ENCODE measurements at regions not wholly inside any gene's neighbourhood (a gene's known extent, or its start where the extent isn't known, plus 50 kb on each side); places are given as distances from the start of the nearest gene placed in this dataset.

DNA sequence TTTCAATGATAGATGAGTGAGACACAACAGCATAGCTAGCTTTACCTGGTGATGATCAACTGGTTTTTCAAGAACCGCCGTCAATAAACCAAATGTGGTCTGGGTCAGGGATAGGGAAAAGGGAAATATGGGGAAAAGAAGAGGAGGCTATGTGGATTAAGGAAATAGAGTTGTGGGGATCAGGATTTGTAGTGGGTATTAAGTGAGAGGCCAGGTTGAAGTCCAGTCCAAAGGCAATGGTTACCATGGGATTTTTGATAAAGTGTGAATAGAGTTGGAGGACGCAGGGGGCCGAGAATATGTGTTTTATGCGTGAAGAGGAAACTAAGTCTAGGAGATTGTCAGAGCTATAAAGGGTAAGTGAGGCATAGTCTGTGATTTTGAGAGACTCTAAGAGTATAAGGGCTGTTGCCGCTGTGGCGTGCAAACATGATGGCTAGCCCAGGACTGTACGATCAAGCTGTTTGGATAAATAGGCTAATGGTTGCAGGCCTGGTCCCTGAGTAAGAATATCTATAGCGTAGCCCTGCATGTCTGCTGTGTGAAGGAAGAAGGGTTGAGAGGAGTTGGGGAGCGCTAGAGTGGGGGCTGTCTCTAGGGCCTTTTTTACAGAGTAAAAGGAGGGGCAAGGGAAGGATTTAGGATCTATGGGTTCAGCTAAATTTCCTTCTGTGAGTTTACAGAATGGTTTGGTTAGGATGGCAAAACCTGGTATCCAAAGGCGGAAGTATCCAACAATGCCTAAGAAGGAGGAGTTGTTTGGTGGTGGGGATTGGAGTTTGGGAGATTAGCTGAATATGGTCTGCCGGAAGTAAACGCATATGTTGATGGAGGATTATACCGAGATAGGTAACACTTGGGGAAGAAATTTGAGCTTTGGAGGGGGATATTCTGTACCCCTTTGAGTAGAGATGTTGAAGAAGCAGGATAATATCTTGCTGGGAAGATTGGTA lies 749.7 kb upstream of the ADGRB3 start (continued):
- TF ChIP-seq, protein P1, sequence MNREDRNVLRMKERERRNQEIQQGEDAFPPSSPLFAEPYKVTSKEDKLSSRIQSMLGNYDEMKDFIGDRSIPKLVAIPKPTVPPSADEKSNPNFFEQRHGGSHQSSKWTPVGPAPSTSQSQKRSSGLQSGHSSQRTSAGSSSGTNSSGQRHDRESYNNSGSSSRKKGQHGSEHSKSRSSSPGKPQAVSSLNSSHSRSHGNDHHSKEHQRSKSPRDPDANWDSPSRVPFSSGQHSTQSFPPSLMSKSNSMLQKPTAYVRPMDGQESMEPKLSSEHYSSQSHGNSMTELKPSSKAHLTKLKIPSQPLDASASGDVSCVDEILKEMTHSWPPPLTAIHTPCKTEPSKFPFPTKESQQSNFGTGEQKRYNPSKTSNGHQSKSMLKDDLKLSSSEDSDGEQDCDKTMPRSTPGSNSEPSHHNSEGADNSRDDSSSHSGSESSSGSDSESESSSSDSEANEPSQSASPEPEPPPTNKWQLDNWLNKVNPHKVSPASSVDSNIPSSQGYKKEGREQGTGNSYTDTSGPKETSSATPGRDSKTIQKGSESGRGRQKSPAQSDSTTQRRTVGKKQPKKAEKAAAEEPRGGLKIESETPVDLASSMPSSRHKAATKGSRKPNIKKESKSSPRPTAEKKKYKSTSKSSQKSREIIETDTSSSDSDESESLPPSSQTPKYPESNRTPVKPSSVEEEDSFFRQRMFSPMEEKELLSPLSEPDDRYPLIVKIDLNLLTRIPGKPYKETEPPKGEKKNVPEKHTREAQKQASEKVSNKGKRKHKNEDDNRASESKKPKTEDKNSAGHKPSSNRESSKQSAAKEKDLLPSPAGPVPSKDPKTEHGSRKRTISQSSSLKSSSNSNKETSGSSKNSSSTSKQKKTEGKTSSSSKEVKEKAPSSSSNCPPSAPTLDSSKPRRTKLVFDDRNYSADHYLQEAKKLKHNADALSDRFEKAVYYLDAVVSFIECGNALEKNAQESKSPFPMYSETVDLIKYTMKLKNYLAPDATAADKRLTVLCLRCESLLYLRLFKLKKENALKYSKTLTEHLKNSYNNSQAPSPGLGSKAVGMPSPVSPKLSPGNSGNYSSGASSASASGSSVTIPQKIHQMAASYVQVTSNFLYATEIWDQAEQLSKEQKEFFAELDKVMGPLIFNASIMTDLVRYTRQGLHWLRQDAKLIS (CRISPR knock-in tag; IDR thresholded peaks at IDR 0.05): no peak; the same call in 1 of the 2 replicates
- TF ChIP-seq SRSF1 (IDR thresholded peaks at IDR 0.05; ENCODE audit: low read depth, low read length): no peak
- no peak for TF ChIP-seq GTF2A2 (tag; IDR thresholded peaks at IDR 0.05)
- TF ChIP-seq, protein P2, sequence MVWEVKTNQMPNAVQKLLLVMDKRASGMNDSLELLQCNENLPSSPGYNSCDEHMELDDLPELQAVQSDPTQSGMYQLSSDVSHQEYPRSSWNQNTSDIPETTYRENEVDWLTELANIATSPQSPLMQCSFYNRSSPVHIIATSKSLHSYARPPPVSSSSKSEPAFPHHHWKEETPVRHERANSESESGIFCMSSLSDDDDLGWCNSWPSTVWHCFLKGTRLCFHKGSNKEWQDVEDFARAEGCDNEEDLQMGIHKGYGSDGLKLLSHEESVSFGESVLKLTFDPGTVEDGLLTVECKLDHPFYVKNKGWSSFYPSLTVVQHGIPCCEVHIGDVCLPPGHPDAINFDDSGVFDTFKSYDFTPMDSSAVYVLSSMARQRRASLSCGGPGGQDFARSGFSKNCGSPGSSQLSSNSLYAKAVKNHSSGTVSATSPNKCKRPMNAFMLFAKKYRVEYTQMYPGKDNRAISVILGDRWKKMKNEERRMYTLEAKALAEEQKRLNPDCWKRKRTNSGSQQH (CRISPR knock-in tag; IDR thresholded peaks at IDR 0.05): peak; percentile 68; the same call in 1 of the 2 replicates
- TF ChIP-seq, protein P3, sequence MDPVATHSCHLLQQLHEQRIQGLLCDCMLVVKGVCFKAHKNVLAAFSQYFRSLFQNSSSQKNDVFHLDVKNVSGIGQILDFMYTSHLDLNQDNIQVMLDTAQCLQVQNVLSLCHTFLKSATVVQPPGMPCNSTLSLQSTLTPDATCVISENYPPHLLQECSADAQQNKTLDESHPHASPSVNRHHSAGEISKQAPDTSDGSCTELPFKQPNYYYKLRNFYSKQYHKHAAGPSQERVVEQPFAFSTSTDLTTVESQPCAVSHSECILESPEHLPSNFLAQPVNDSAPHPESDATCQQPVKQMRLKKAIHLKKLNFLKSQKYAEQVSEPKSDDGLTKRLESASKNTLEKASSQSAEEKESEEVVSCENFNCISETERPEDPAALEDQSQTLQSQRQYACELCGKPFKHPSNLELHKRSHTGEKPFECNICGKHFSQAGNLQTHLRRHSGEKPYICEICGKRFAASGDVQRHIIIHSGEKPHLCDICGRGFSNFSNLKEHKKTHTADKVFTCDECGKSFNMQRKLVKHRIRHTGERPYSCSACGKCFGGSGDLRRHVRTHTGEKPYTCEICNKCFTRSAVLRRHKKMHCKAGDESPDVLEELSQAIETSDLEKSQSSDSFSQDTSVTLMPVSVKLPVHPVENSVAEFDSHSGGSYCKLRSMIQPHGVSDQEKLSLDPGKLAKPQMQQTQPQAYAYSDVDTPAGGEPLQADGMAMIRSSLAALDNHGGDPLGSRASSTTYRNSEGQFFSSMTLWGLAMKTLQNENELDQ (CRISPR knock-in tag; IDR thresholded peaks at IDR 0.05; ENCODE audit: borderline replicate concordance): no peak
- TF ChIP-seq ZNF561 (CRISPR knock-in tag; conservative IDR thresholded peaks at IDR 0.05): no peak
- TF ChIP-seq SMAD1 (IDR thresholded peaks at IDR 0.05; ENCODE audit: low read depth, low read length, partially characterized antibody): peak; percentile 13
- 0 out of 4 replicates have a peak, but pooled peaks of 1 of the 2 experiments have one; percentile 2 for TF ChIP-seq TBL1XR1 (IDR thresholded peaks at IDR 0.05; ENCODE audit: low read length in 2 of 2)
- TF ChIP-seq, protein P4, sequence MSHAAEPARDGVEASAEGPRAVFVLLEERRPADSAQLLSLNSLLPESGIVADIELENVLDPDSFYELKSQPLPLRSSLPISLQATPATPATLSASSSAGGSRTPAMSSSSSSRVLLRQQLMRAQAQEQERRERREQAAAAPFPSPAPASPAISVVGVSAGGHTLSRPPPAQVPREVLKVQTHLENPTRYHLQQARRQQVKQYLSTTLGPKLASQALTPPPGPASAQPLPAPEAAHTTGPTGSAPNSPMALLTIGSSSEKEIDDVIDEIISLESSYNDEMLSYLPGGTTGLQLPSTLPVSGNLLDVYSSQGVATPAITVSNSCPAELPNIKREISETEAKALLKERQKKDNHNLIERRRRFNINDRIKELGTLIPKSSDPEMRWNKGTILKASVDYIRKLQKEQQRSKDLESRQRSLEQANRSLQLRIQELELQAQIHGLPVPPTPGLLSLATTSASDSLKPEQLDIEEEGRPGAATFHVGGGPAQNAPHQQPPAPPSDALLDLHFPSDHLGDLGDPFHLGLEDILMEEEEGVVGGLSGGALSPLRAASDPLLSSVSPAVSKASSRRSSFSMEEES (CRISPR knock-in tag; IDR thresholded peaks at IDR 0.05): no peak
- TF ChIP-seq, protein P5, sequence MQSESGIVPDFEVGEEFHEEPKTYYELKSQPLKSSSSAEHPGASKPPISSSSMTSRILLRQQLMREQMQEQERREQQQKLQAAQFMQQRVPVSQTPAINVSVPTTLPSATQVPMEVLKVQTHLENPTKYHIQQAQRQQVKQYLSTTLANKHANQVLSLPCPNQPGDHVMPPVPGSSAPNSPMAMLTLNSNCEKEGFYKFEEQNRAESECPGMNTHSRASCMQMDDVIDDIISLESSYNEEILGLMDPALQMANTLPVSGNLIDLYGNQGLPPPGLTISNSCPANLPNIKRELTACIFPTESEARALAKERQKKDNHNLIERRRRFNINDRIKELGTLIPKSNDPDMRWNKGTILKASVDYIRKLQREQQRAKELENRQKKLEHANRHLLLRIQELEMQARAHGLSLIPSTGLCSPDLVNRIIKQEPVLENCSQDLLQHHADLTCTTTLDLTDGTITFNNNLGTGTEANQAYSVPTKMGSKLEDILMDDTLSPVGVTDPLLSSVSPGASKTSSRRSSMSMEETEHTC (IDR thresholded peaks at IDR 0.05): no peak
- TF ChIP-seq HMG20A (CRISPR knock-in tag; conservative IDR thresholded peaks at IDR 0.05): no peak
- TF ChIP-seq NFIX (CRISPR knock-in tag; IDR thresholded peaks at IDR 0.05; ENCODE audit: low read depth): no peak
- no peak for TF ChIP-seq FOXK1 (CRISPR knock-in tag; IDR thresholded peaks at IDR 0.05; ENCODE audit: borderline replicate concordance)
- TF ChIP-seq IFI16 (CRISPR knock-in tag; IDR thresholded peaks at IDR 0.05): no peak
- TF ChIP-seq HNRNPK (IDR thresholded peaks at IDR 0.05; ENCODE audit: low read depth, low read length, poor library complexity, severe bottlenecking): no peak

All from K562 (cell line).